ENCODE measurements at regions not wholly inside any gene's neighbourhood (a gene's known extent, or its start where the extent isn't known, plus 50 kb on each side); places are given as distances from the start of the nearest gene placed in this dataset.
"Not testable (repeated sequence)": the region's sequence is repeated elsewhere in the genome, so short reads cannot be mapped to it uniquely, and the experiment has no call there.

GRCh38 chr7:26932616-26933015 lies 68.2 kb upstream of the SKAP2 start:
- not testable (repeated sequence) for TF ChIP-seq CTCF (IDR thresholded peaks at IDR 0.05); POLR2AphosphoS5 (IDR thresholded peaks at IDR 0.05; ENCODE audit: low read depth, low read length); REST (IDR thresholded peaks at IDR 0.05; ENCODE audit: insufficient read depth in 1 of 2, low read depth in 2 of 2, low read length in 1 of 2)

Data from Panc1 (cell line).